NCI-H510A treated with DMSO at 0.1 percent for 48 hours (cell line): ENCODE measurements at regions not wholly inside any gene's neighbourhood (a gene's known extent, or its start where the extent isn't known, plus 50 kb on each side); places are given as distances from the start of the nearest gene placed in this dataset.
"Not testable (repeated sequence)": the region's sequence is repeated elsewhere in the genome, so short reads cannot be mapped to it uniquely, and the experiment has no call there.

Experiments
- DNase-seq: peaks from one replicate; lab custom pipeline; 2025; lab: John Stamatoyannopoulos, UW

DNA sequence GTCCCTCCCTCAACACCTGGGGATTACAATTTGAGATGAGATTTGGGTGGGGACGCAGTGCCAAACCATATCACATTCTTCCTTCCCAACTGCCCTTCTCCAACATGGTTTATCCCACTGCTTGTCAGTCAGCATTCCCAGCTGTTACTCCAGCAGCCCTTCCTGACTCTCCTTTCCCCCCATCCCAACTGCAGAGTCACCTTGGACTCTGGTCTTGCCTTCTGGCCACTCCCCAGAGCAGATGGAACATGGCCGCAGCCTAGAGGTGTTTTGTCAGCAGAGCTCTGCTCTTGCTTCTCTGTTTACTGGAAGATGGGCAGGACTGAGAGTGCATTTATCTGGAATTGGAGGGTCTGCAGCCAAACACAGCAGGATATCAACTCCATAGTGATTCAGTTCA, 51.2 kb upstream of the MEX3C start:
- DNase-seq: no peak

DNA sequence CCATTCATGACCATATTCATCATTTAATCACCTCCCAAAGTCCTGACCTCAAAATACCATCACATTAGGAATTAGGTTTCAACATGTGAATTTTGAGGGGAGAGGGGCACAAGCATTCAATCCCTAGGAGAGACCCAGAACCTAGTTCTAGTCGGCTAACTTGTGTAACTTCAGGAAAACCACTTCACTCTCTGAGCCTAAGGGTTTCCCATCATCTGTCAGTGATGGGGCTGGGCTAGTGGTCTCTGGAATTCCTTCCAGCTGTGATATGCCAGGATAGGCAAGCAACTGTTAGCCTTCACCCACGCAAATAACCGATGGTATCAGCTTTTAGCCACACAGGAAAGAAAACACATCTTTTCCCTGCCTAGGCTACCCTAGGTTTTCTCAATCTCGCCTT, 52.5 kb upstream of the MEX3C start:
- DNase-seq: no peak

GRCh38 chr18:51250458-51251024, 53.1 kb upstream of the MEX3C start:
- no peak for DNase-seq

- no peak for DNase-seq
Measured at GRCh38 chr18:51251625-51252024, 54.1 kb upstream of the MEX3C start.

- DNase-seq: no peak
Measured at GRCh38 chr18:51253476-51253875, 56.0 kb upstream of the MEX3C start.

DNA sequence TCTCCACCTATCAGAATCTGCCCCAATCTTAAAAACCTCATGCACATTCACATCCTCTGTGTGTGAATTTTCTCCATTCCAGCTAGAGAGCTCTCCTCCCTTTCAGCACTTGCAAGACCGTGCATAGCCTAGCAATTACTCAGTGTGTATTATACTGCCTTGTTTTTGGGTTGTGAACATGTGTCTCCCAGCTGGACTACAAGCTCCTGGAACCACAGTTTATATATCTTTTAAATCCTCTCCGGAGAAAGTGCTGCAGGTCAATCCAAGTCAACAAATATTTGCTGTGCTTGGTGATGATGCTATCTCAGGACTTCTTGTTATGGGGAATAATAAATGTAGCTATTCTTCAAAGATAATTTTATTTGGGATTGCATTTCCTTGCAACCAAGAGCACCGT, 58.2 kb upstream of the MEX3C start:
- no peak for DNase-seq

DNA sequence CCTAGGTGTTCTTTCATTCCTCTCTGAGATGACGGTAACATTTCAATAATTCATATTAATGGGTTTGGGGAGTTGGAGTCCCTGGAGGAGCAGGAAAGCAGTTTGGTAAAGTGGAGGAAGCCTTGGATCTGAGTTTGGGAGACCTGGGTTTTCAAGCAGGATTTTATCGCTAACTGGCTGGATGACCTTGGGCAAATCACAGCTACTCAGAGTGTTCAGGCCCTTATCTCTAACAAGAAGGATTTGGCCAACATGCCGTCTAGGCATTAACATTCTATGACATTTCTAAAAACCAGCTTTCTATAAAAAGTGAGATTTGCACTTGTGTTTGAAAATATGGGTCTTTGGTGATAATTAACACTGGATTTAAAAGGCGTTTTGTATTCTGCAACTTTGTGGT, 59.7 kb upstream of the MEX3C start:
- no peak for DNase-seq

GRCh38 chr18:51260118-51260517, 62.6 kb upstream of the MEX3C start:
- DNase-seq: no peak

DNA sequence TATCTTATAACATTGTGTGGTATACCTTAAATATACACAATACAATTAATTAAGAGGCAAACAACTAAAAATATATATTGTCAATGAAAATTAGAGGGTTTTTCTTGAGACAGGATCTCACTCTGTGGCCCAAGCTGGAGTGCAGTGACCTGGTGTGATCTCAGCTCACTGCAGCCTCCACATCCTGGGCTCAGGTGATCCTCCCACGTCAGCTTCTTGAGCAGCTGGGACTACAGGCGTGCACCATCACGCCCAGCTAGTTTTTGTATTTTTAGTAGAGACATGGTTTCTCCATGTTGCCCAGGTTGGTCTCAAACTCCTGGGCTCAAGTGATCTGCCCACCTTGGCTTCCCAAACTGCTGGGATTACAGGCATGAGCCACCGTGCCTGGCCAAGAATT, 68.6 kb upstream of the MEX3C start:
- not testable (repeated sequence) for DNase-seq

- no peak for DNase-seq
Measured at GRCh38 chr18:51266773-51267172, 69.3 kb upstream of the MEX3C start.

GRCh38 chr18:51273437-51273836, 76.0 kb upstream of the MEX3C start:
- DNase-seq: no peak

GRCh38 chr18:51275712-51276476, 78.4 kb upstream of the MEX3C start:
- DNase-seq: no peak

- peak; percentile 13 for DNase-seq
Measured at GRCh38 chr18:51278045-51278649, 80.7 kb upstream of the MEX3C start.

GRCh38 chr18:51279367-51279984, 82.0 kb upstream of the MEX3C start:
- DNase-seq: no peak

DNA sequence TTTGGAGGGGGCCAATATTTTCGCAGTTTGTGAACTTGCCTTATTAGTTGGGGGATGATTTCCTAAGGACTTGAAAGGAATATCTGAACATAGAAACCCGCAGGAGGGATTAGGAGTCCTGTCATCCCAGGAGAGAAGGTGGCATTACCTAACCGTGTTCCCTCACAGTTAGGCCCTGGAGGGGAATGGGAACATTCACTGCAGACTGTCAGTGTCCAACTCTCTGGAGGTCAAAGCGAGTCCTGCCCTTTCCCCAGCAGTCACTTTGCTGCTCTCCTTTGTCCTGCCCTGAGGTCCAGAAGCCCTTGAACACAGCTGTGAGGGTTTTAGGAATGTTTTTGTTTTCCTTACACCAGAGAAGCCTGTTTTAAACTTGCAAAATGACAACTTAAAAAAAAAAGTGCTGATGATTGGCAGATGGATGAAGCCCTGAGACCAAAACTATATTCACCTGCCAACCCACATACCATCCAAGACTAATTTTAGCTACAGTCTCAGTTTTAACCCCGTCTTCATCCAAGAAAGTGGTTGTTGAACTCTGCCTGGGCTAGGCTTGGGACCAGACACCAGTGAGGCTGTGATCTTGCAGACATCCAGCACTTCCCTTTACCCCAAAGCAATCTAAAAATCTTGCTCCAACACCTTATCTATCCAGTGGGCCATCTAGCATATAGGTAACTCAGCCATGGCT, 90.5 kb upstream of the MEX3C start:
- DNase-seq: no peak

- no peak for DNase-seq
Measured at GRCh38 chr18:51288582-51288981, 91.1 kb upstream of the MEX3C start.

DNA sequence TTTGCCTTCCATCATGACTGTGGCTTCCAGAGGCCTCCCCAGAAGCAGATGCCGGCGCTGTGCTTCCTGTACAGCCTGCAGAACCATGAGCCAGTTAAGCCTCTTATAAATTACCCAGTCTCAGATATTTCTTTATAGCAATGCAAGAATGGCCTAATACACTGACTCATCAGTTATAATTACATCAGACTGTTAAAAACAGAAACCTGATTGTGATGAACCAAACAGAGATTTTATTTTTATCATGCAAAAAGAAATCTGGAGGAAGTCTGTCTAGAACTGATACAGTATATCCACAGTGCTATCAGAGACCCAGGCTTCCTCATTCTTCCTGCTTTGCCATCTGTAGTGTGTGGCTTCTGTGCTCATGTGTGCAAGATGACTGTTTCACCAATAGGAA, 93.4 kb upstream of the MEX3C start:
- DNase-seq: no peak

- no peak for DNase-seq
Measured at GRCh38 chr18:51300912-51301311, 103.4 kb upstream of the MEX3C start.

- DNase-seq: no peak
Measured at GRCh38 chr18:51301376-51301775, 103.9 kb upstream of the MEX3C start.

DNA sequence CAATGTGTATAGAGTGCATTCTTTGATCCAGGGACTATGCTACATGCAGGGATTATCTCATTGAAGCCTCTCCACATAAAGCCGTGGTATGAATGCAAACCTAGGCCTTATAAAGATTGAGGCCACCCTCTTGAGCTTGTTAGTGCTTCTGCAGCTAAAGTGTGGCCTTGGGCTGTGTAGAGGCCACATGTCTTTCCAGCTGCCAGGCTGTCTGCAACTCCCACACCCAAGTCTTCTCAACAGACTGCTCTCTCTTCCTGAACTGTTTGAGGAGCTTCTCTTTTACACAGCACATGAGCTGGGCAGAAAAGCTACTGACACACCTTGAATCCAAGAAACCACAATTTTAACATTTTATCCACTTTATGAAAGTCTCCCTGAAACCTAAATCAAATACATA, 119.2 kb upstream of the MEX3C start:
- DNase-seq: no peak

GRCh38 chr18:51321696-51322095, 124.2 kb upstream of the MEX3C start:
- DNase-seq: no peak

DNA sequence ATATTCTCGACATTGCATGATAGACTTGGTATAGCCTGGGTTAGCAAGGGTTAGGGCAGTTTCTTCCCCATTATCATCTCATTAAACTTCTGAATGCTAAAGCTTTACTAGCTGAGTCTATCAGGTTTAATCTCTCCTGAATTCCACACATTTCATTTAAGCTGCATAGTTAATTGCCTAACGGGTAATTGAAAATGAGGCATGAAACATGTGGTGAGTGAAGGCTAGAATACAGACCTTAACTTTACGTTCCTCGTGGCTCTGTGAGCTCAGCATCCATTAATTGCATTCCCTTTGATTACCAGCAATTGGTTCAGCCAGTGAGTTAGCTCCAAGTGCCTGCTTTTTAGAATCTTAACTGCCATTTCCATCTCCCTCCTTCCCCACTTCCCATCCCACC, 126.5 kb upstream of the MEX3C start:
- DNase-seq: no peak

- no peak for DNase-seq
Measured at GRCh38 chr18:51330148-51330547, 132.7 kb upstream of the MEX3C start.
